ENCODE measurements at regions not wholly inside any gene's neighbourhood (a gene's known extent, or its start where the extent isn't known, plus 50 kb on each side); places are given as distances from the start of the nearest gene placed in this dataset.
A peak's percentile ranks its signal among the peaks of the same experiment; 100 is the strongest.

DNA sequence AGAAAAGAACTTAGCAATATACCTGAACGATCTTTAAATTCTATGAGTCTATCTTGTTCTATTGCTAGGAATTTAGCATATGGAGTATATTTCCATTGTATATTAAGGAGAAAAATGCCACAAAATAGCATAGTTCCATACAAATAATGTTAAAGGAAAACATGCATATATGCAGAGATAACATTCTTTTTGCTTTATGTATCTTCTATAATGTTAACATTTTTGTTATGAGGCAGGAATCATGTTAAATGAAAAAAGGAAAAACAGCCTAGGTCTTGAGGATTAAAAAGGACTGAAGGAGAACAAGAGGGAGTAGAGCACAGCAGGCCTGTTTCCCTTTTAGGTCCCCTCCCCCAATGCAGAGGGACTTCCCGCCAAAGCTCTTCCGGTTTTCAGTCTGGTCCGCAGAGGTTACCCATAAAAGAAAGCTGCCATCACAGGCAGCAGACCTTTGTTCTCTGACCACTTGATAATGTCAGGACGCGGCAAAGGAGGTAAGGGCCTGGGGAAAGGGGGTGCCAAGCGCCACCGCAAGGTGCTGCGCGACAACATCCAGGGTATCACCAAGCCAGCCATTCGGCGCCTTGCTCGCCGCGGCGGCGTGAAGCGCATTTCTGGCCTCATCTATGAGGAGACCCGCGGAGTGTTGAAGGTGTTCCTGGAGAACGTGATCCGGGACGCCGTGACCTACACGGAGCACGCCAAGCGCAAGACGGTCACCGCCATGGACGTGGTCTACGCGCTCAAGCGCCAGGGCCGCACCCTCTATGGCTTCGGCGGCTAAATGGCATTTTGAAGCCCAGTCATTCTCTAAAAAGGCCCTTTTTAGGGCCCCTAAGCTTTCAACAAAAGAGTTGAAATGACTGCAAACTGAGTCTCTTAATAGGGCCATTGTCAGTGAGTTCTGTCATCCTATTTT, 108.4 kb upstream of the PRSS16 start (continued):
- TF ChIP-seq, protein P1, sequence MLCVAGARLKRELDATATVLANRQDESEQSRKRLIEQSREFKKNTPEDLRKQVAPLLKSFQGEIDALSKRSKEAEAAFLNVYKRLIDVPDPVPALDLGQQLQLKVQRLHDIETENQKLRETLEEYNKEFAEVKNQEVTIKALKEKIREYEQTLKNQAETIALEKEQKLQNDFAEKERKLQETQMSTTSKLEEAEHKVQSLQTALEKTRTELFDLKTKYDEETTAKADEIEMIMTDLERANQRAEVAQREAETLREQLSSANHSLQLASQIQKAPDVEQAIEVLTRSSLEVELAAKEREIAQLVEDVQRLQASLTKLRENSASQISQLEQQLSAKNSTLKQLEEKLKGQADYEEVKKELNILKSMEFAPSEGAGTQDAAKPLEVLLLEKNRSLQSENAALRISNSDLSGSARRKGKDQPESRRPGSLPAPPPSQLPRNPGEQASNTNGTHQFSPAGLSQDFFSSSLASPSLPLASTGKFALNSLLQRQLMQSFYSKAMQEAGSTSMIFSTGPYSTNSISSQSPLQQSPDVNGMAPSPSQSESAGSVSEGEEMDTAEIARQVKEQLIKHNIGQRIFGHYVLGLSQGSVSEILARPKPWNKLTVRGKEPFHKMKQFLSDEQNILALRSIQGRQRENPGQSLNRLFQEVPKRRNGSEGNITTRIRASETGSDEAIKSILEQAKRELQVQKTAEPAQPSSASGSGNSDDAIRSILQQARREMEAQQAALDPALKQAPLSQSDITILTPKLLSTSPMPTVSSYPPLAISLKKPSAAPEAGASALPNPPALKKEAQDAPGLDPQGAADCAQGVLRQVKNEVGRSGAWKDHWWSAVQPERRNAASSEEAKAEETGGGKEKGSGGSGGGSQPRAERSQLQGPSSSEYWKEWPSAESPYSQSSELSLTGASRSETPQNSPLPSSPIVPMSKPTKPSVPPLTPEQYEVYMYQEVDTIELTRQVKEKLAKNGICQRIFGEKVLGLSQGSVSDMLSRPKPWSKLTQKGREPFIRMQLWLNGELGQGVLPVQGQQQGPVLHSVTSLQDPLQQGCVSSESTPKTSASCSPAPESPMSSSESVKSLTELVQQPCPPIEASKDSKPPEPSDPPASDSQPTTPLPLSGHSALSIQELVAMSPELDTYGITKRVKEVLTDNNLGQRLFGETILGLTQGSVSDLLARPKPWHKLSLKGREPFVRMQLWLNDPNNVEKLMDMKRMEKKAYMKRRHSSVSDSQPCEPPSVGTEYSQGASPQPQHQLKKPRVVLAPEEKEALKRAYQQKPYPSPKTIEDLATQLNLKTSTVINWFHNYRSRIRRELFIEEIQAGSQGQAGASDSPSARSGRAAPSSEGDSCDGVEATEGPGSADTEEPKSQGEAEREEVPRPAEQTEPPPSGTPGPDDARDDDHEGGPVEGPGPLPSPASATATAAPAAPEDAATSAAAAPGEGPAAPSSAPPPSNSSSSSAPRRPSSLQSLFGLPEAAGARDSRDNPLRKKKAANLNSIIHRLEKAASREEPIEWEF (IDR thresholded peaks at IDR 0.05; ENCODE audit: insufficient replicate concordance, low read depth, low read length): no peak
- TF ChIP-seq SMC3 (IDR thresholded peaks at IDR 0.05; ENCODE audit: borderline replicate concordance, low read length) (no peak), EZH2 (IDR thresholded peaks at IDR 0.05; ENCODE audit: borderline replicate concordance, control insufficient read depth, low read depth, low read length) (no peak), CREM (IDR thresholded peaks at IDR 0.05; ENCODE audit: low read depth) (peak; percentile 77), JUND (IDR thresholded peaks at IDR 0.05; ENCODE audit: low read depth, low read length) (no peak), PAX5 (IDR thresholded peaks at IDR 0.05; ENCODE audit: borderline replicate concordance, low read depth, low read length) (peak; percentile 58; the same call in 1 of the 2 replicates), ZNF217 (IDR thresholded peaks at IDR 0.05) (peak; percentile 94), NR2F1 (conservative IDR thresholded peaks at IDR 0.05) (peak; percentile 75), ETV6 (conservative IDR thresholded peaks at IDR 0.05 in 1 of 2, IDR thresholded peaks at IDR 0.05 in 1 of 2; ENCODE audit: borderline replicate concordance in 1 of 2, low read depth in 1 of 2) (peak in 1 of 2 experiments; percentile 14; a peak in 1 of 4 replicates), RUNX3 (IDR thresholded peaks at IDR 0.05; ENCODE audit: low read length) (peak; percentile 87), TCF3 (IDR thresholded peaks at IDR 0.05; ENCODE audit: borderline replicate concordance, insufficient read depth, low read depth, low read length) (peak; percentile 98), NRF1 (conservative IDR thresholded peaks at IDR 0.05; ENCODE audit: low read depth, low read length) (no peak), RELA (IDR thresholded peaks at IDR 0.05; ENCODE audit: borderline replicate concordance, partially characterized antibody) (peak; percentile 100), KAT2A (conservative IDR thresholded peaks at IDR 0.05; ENCODE audit: control insufficient read depth, low read depth, low read length) (peak; percentile 40; the same call in 1 of the 2 replicates), GATAD2B (conservative IDR thresholded peaks at IDR 0.05; ENCODE audit: low read depth) (peak; percentile 83)
- TF ChIP-seq, protein P2, sequence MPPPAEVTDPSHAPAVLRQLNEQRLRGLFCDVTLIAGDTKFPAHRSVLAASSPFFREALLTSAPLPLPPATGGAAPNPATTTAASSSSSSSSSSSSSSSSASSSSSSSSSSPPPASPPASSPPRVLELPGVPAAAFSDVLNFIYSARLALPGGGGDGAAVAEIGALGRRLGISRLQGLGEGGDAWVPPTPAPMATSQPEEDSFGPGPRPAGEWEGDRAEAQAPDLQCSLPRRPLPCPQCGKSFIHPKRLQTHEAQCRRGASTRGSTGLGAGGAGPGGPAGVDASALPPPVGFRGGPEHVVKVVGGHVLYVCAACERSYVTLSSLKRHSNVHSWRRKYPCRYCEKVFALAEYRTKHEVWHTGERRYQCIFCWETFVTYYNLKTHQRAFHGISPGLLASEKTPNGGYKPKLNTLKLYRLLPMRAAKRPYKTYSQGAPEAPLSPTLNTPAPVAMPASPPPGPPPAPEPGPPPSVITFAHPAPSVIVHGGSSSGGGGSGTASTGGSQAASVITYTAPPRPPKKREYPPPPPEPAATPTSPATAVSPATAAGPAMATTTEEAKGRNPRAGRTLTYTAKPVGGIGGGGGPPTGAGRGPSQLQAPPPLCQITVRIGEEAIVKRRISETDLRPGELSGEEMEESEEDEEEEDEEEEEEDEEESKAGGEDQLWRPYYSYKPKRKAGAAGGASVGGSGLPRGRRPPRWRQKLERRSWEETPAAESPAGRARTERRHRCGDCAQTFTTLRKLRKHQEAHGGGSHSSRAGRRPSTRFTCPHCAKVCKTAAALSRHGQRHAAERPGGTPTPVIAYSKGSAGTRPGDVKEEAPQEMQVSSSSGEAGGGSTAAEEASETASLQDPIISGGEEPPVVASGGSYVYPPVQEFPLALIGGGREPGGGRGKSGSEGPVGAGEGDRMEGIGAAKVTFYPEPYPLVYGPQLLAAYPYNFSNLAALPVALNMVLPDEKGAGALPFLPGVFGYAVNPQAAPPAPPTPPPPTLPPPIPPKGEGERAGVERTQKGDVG (CRISPR knock-in tag; IDR thresholded peaks at IDR 0.05): no peak
- TF ChIP-seq, protein P3, sequence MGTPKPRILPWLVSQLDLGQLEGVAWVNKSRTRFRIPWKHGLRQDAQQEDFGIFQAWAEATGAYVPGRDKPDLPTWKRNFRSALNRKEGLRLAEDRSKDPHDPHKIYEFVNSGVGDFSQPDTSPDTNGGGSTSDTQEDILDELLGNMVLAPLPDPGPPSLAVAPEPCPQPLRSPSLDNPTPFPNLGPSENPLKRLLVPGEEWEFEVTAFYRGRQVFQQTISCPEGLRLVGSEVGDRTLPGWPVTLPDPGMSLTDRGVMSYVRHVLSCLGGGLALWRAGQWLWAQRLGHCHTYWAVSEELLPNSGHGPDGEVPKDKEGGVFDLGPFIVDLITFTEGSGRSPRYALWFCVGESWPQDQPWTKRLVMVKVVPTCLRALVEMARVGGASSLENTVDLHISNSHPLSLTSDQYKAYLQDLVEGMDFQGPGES (IDR thresholded peaks at IDR 0.05): 0 out of 2 replicates have a peak, but pooled peaks have one; percentile 26
